ENCODE measurements at regions not wholly inside any gene's neighbourhood (a gene's known extent, or its start where the extent isn't known, plus 50 kb on each side); places are given as distances from the start of the nearest gene placed in this dataset.

DNA sequence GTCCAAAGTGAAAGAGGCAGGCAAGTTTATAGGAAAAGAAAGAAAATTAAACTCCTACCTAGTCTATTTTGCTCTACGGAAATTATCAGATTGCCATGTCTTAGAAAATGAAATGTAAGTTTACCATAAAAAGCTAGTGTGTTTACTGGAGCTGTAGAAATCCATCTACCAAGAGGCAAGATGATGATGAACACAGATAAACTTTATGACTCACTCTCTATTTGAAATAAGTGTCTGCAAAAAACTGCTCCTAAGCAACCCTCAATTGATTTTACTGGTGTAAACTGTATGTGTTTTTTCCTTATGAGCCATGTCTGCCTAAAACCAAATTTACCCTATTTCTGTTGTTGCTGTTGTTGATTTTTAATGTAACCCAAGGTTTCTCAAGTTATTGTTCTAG is 73.8 kb upstream of the TMEM106B start:
- H3K79me1 ChIP-seq (ENCODE audit: insufficient read depth, low read depth, low read length, poor library complexity, severe bottlenecking) = no peaks in the 10 kb centered on the region
- no peak overlapping the region for H2AK5ac ChIP-seq (ENCODE audit: insufficient read length, low read length)
- no peak overlapping the region for H2BK120ac ChIP-seq (ENCODE audit: low read depth, low read length, poor library complexity, severe bottlenecking)
- no peak overlapping the region for H3K14ac ChIP-seq (ENCODE audit: insufficient read depth, low read length)
- no peak overlapping the region for H3K23ac ChIP-seq (ENCODE audit: insufficient read length, low read depth, low read length)
- H3K4me1 ChIP-seq (ENCODE audit: insufficient read depth, low read length) = no peaks in the 10 kb centered on the region
- no CpG with 5 or more reads among the region's 1 CpG for WGBS (ENCODE audit: extremely low coverage, insufficient read length, low lambda C conversion rate)
- H3K9ac ChIP-seq (ENCODE audit: extremely low read depth, insufficient read length, low read length) = no peak overlapping the region
- no peak overlapping the region for H2BK20ac ChIP-seq (ENCODE audit: low read depth, low read length, poor library complexity, severe bottlenecking)
- peaks cover 0 to 7% (median 0%) of the 10 kb centered on the region in 3 experiments; a peak in 3 of 7 replicates for H3K36me3 Mint-ChIP-seq (ENCODE audit: insufficient read depth in 1 of 3, low read depth in 3 of 3)
- H2AFZ ChIP-seq (ENCODE audit: low read length) = no peak overlapping the region
- H4K20me1 ChIP-seq (ENCODE audit: control insufficient read depth, insufficient read depth, insufficient read length) = no peaks in the 10 kb centered on the region
- H3K9me3 ChIP-seq (ENCODE audit: control insufficient read depth, low read depth, low read length) = no peaks in the 10 kb centered on the region
- no peak overlapping the region for H3T11ph ChIP-seq (ENCODE audit: low read length)
- no peak overlapping the region for H2BK15ac ChIP-seq (ENCODE audit: low read depth, low read length)
- no peak overlapping the region for H2BK5ac ChIP-seq (ENCODE audit: insufficient read length, low read length)
- H3K18ac ChIP-seq (ENCODE audit: insufficient read length, low read depth, low read length) = no peak overlapping the region
- H3K4me2 ChIP-seq (ENCODE audit: insufficient read depth, insufficient read length, low read length) = no peak overlapping the region
- no peak for DNase-seq
- no peak overlapping the region for H3K27ac ChIP-seq (ENCODE audit: insufficient read length, low read depth, low read length)
- H3K4ac ChIP-seq (ENCODE audit: low read depth, low read length) = no peak overlapping the region
- H3K27me3 ChIP-seq (ENCODE audit: insufficient read depth, low read length) = no peaks in the 10 kb centered on the region
- H3K9me3 Mint-ChIP-seq = peaks cover 0 to 4% of the 10 kb centered on the region in 2 experiments; a peak in 2 of 5 replicates
- no peak overlapping the region for H3K56ac ChIP-seq (ENCODE audit: insufficient read length, low read depth, low read length)
- H4K8ac ChIP-seq (replicated peaks; ENCODE audit: insufficient read length, low read depth, low read length) = no peak overlapping the region
- no peak overlapping the region for H2BK12ac ChIP-seq (ENCODE audit: insufficient read length, low read depth, low read length)
- no peak overlapping the region for H3K4me3 Mint-ChIP-seq
- H3K23me2 ChIP-seq (ENCODE audit: insufficient read length, low read depth, low read length, poor library complexity, severe bottlenecking) = no peaks in the 10 kb centered on the region
- peaks cover 0 to 2% of the 10 kb centered on the region in 2 experiments; a peak in 1 of 4 replicates for H3K4me1 Mint-ChIP-seq
- no peaks in the 10 kb centered on the region for H3K79me2 ChIP-seq (ENCODE audit: insufficient read depth, low read length)
- no peaks in the 10 kb centered on the region for H3K27me3 Mint-ChIP-seq (ENCODE audit: low read depth)
- TF ChIP-seq, protein P1, sequence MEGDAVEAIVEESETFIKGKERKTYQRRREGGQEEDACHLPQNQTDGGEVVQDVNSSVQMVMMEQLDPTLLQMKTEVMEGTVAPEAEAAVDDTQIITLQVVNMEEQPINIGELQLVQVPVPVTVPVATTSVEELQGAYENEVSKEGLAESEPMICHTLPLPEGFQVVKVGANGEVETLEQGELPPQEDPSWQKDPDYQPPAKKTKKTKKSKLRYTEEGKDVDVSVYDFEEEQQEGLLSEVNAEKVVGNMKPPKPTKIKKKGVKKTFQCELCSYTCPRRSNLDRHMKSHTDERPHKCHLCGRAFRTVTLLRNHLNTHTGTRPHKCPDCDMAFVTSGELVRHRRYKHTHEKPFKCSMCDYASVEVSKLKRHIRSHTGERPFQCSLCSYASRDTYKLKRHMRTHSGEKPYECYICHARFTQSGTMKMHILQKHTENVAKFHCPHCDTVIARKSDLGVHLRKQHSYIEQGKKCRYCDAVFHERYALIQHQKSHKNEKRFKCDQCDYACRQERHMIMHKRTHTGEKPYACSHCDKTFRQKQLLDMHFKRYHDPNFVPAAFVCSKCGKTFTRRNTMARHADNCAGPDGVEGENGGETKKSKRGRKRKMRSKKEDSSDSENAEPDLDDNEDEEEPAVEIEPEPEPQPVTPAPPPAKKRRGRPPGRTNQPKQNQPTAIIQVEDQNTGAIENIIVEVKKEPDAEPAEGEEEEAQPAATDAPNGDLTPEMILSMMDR (conservative IDR thresholded peaks at IDR 0.05) = no peak
- H4K5ac ChIP-seq (ENCODE audit: insufficient read length, low read depth, low read length) = no peak overlapping the region
- H3K27ac Mint-ChIP-seq = no peak overlapping the region; a peak in 1 of 7 replicates
- no peak overlapping the region for H4K91ac ChIP-seq (ENCODE audit: insufficient read length, low read depth, low read length)

Measured in H9 (cell line).